ENCODE measurements at regions not wholly inside any gene's neighbourhood (a gene's known extent, or its start where the extent isn't known, plus 50 kb on each side); places are given as distances from the start of the nearest gene placed in this dataset.

GRCh38 chr1:95409901-95410300, 175.9 kb downstream of the RWDD3 start:
- POLR2A ChIA-PET = interaction anchor here (0.7 kb wide), 1 partner anchor 18 kb away, joined by 3 read pairs; no protein-coding TSS in a partner anchor
- H3K4me3 ChIP-seq (ENCODE audit: low read depth, low read length, poor library complexity, severe bottlenecking) = no peak overlapping the region
- BruUV-seq (replicated peaks) = no TSS peak

GRCh38 chr1:95415146-95415545, 181.1 kb downstream of the RWDD3 start:
- BruUV-seq (replicated peaks) = no TSS peak
- Histone ChIP-seq H3K4me1 (ENCODE audit: insufficient read depth, low read length, poor library complexity, severe bottlenecking) (no peaks in the 10 kb centered on the region), H3K9me2 (ENCODE audit: insufficient read depth, low read length) (no peaks in the 10 kb centered on the region), H3K4me3 (ENCODE audit: low read depth, low read length, poor library complexity, severe bottlenecking) (no peak overlapping the region), H2AFZ (ENCODE audit: low read length) (no peak overlapping the region), H3K36me3 (ENCODE audit: insufficient read depth, low read length) (no peaks in the 10 kb centered on the region), H3K4me2 (ENCODE audit: low read length) (no peak overlapping the region), H3K79me2 (ENCODE audit: insufficient read depth, low read depth, low read length) (no peaks in the 10 kb centered on the region), H3K9me3 (ENCODE audit: low read length) (no peaks in the 10 kb centered on the region), H3K27ac (ENCODE audit: low read depth, low read length, poor library complexity, severe bottlenecking) (no peak overlapping the region), H4K20me1 (ENCODE audit: insufficient read depth, low read length) (no peaks in the 10 kb centered on the region)
- CTCF ChIA-PET (ENCODE audit: unreplicated experiment) = no interaction called here
- POLR2A ChIA-PET = no interaction called here
- intact Hi-C loops (cut with micrococcal nuclease; ENCODE audit: unreplicated experiment) = no loop called here
- DNase-seq (ENCODE audit: low spot score) = no peak
- TF ChIP-seq EZH2phosphoT487 (IDR thresholded peaks at IDR 0.05; ENCODE audit: borderline replicate concordance, low read depth, low read length) (no peak), CTCF (conservative IDR thresholded peaks at IDR 0.05; ENCODE audit: low read length) (no peak)

More at GRCh38 chr1:95409901-95410300, 175.9 kb downstream of the RWDD3 start:
- DNase-seq (ENCODE audit: low spot score) = no peak
- H3K4me1 ChIP-seq (ENCODE audit: insufficient read depth, low read length, poor library complexity, severe bottlenecking) = no peaks in the 10 kb centered on the region
- H3K36me3 ChIP-seq (ENCODE audit: insufficient read depth, low read length) = no peaks in the 10 kb centered on the region
- CTCF ChIA-PET (ENCODE audit: unreplicated experiment) = no interaction called here
- H3K4me2 ChIP-seq (ENCODE audit: low read length) = no peak overlapping the region
- H3K9me2 ChIP-seq (ENCODE audit: insufficient read depth, low read length) = no peaks in the 10 kb centered on the region
- H3K27ac ChIP-seq (ENCODE audit: low read depth, low read length, poor library complexity, severe bottlenecking) = no peak overlapping the region
- no peaks in the 10 kb centered on the region for H4K20me1 ChIP-seq (ENCODE audit: insufficient read depth, low read length)
- no peaks in the 10 kb centered on the region for H3K79me2 ChIP-seq (ENCODE audit: insufficient read depth, low read depth, low read length)
- no peak overlapping the region for H2AFZ ChIP-seq (ENCODE audit: low read length)
- no peak for TF ChIP-seq EZH2phosphoT487 (IDR thresholded peaks at IDR 0.05; ENCODE audit: borderline replicate concordance, low read depth, low read length)
- intact Hi-C loops (cut with micrococcal nuclease; ENCODE audit: unreplicated experiment) = no loop called here
- H3K9me3 ChIP-seq (ENCODE audit: low read length) = no peaks in the 10 kb centered on the region

GRCh38 chr1:95426772-95427171, 192.8 kb downstream of the RWDD3 start:
- Histone ChIP-seq H2AFZ (ENCODE audit: low read length) (no peak overlapping the region), H3K4me1 (ENCODE audit: insufficient read depth, low read length, poor library complexity, severe bottlenecking) (no peaks in the 10 kb centered on the region), H4K20me1 (ENCODE audit: insufficient read depth, low read length) (no peaks in the 10 kb centered on the region), H3K36me3 (ENCODE audit: insufficient read depth, low read length) (no peaks in the 10 kb centered on the region), H3K4me3 (ENCODE audit: low read depth, low read length, poor library complexity, severe bottlenecking) (no peak overlapping the region), H3K27ac (ENCODE audit: low read depth, low read length, poor library complexity, severe bottlenecking) (no peak overlapping the region), H3K79me2 (ENCODE audit: insufficient read depth, low read depth, low read length) (no peaks in the 10 kb centered on the region), H3K4me2 (ENCODE audit: low read length) (no peak overlapping the region), H3K9me2 (ENCODE audit: insufficient read depth, low read length) (no peaks in the 10 kb centered on the region), H3K9me3 (ENCODE audit: low read length) (no peaks in the 10 kb centered on the region)
- TF ChIP-seq EZH2phosphoT487 (IDR thresholded peaks at IDR 0.05; ENCODE audit: borderline replicate concordance, low read depth, low read length) (no peak), CTCF (conservative IDR thresholded peaks at IDR 0.05; ENCODE audit: low read length) (no peak)
- no peak for DNase-seq (ENCODE audit: low spot score)
- ChIA-PET CTCF (ENCODE audit: unreplicated experiment) (no interaction called here), POLR2A (no interaction called here)
- BruUV-seq (replicated peaks) = no TSS peak
- intact Hi-C loops (cut with micrococcal nuclease; ENCODE audit: unreplicated experiment) = no loop called here

Data from OCI-LY7 (cell line).